Activated CD8-positive, alpha-beta memory T cell treated with anti-CD3 and anti-CD28 coated beads, Interleukin-2, amount 50 U/mL, for 1 hour (primary cell): ENCODE measurements at regions not wholly inside any gene's neighbourhood (a gene's known extent, or its start where the extent isn't known, plus 50 kb on each side); places are given as distances from the start of the nearest gene placed in this dataset.
"Not testable (repeated sequence)": the region's sequence is repeated elsewhere in the genome, so short reads cannot be mapped to it uniquely, and the experiment has no call there.

Experiments
- DNase-seq: peaks from one replicate; pipeline ENCODE4 v3.0.0-alpha.2; 2020; ENCODE audit errors: extremely low read depth

DNA sequence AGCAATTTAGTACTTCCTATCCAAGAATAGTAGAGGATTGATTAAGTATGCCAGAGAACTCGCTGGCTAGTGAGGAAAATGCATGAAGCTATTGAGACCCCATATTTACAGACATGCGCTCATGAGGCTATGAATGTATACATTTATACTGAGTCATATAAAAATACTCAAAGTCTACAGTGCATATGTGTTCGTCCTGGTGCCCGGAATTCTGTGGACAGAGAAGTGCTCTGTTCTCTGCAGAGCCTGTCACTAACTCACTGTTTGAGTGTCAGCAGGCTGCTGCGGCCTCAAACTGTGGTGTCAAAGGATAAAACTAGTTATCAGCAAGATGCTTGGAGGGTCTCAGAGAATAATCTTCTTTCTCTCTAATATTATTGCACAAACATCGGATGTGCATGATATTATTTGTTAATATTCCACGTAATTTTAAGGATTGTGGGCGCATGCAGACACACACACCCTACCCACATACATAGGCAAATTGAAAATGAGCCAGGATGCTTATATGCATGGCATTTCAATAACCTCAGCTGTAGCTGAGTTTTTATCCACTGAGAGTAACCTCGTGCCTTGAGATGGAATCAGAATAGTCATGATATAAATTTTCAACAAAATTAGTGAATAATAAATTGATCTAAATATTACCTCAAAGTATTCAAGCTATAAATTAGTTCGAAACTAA, 50.0 kb upstream of the TSC22D2 start:
- DNase-seq: no peak

DNA sequence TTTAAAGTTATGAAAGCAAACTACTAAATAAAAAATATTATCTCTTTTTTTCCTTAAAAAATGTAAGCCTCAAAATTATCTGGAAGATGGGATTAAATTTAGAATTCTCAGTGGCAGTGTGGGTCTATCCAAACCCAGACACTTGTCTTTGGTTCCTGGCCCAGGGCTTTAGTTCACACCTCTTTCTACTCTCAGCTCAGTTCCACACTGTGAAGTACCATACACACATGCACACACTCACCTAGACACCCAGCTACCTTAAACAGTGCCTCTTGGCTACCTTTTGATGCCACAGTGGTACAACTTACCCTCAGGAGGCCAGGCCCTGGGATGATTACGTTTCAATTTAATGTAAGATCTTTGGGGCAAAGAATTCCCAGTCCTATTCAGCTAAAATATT, 51.0 kb upstream of the TSC22D2 start:
- no peak for DNase-seq

DNA sequence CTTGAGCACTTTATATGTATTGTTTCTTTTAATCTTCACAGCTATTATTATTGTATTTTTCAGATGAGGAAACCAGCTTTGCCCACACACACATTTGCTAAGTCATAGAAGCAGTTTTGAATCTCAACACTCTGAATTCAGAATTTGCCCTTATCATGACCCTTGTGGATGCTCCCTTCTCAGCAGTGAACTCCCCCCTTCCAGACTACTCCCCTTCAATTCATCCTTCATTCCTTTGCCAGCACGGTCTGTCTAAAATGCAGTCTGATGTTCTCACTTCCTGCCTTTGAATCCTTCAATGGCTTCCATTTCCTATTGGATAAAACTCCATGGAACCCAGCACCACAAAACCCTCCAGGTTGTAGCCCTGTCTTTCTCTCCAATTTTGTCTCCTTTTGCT, 52.5 kb upstream of the TSC22D2 start:
- no peak for DNase-seq

DNA sequence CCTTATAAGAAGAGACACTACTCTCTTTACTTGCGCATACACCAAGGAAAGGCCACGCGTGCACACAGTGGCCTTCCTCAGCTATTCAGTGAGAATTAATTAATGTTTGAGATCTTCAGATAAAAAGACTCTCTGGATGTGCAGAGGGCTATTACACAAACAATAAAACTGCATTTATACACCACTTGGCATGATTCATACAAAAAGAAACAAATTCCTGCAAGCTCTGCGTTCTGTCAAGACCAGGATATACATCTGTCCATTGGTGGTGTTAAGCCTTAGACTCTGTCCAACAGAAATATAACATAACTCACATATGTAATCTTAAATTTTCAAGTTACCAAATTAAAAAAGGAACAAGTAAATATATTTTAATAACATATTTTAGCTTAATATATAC, 55.2 kb upstream of the TSC22D2 start:
- no peak for DNase-seq

DNA sequence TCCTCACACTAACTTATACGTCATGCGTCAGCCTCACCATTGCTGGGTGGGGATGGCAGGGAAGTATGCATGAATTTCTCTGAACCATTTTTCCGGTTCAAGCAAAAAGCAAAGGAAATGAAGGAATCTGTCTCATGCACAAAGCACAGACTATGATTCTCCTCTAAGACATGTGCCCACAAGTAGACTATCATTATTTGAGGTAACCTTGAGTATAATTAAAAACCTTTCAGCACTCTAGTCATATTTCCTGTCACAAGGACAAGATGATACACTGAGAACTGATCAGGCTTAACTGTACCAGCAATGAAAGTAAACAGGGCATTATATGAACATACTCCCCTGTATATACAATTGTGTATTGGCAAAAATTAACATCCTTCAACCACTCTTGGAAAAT, 56.7 kb upstream of the TSC22D2 start:
- DNase-seq: no peak

DNA sequence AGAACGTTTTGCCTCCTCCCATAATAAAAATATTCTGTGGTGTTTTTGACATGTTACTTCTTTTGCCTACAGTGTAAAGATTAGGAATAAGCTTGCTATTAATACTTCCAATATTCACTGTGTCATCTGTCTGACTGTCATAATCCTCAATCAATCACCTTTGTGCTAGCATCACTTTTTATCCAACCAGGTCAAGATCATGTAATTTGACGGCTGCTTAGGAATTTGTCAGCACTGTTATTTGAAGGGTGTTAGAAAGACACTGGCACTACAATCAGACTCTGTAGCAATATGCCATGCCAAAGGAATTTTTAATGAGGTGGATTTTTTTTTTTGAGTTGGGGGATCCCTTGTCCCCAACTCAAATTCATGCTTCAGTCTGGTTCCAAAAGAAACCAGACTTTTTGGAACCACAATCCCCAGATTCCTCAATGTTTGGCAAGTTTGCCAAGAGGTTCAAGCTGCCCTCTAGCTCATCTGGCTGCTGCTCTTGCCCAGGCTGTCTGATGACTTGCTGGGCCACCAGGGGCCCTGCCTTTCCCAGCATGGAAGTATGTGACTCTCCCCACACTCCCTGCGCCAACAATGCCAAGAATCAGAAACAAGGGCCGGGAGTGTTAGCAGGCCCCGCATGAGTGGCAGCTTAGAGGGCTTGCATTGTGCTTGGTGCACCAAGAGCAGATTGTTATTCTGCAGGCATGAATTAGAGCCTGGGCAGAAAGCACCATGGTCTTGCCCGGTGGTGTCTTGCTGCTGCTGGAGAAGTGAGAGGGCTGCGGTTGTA, 58.6 kb upstream of the TSC22D2 start:
- no peak for DNase-seq

DNA sequence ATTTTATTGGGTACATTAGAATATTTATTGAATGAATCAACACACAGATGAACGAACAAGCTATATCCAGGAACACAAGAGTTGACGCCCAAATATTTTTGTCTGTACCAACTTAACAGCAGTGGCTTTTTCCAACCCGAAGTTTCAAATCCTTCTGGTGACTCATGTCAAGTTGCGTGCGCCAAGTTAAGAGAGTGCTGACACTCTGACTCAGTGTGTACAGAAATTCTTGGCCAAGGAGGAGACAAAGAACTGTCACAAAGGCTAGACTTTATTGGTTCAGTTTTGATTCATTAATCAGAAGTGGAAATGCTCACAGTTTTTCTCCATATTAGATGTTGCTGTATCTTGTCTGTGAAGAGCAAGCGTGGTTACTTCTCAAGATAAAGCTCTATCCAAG, 59.6 kb upstream of the TSC22D2 start:
- no peak for DNase-seq

DNA sequence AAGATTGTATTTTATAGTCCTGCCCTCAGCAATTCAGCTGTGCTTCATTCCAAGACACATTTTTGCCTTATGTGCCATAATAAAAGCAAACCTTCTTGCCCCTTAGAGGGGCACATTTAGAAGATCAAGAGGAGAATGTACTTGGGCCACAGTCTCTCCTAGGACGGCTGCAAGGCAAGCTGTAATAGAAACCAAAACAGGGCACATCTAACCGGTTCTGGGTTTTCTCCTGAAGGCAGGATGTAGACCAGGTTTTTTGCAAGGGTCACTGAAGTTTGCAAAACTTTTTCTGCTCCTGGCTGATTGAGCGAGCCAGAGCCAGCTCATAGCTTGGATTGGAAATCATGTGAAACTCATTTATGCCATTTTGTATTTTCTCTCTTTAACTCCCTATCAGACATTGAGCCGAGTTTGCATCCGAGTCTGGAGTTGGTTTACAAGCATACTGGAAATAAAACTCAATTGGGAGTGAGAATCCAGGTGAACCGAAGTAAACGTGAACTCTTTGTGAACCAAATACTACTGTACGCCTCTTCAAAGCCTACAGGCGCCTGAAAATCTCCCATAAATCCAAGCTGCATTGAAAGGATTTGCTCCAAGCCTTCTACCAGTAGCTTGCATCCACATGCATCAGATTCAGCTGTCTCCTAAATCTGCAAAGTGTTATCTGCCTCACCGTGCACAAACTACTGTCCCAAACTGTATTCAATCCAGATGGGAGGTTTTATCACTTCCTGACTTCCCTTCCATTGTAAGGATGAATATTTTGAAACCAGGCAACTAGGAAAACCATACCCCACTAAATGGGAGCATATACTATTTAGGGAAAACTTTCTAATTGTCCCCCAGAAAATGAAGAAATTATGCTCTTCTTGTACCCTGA, 60.9 kb upstream of the TSC22D2 start:
- DNase-seq: no peak

DNA sequence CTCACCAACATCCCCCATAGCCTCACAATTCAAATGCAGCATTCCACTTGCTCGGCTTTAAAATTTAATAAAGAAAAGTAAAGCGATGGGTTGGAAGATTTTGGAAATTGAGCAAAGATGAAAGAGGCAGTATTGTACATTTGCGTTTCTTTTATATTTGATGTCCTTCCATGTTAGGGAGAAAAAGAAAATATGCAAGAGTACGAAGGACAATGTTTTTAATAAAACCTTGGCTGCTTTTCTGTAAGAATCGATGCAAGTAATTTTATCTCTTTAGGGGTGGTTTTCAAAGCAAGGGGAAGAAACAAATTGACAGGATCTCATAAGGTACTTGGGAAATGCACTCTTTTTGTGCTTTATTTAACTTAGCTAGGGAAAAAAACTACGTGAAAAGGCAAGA, 61.8 kb upstream of the TSC22D2 start:
- DNase-seq: no peak

DNA sequence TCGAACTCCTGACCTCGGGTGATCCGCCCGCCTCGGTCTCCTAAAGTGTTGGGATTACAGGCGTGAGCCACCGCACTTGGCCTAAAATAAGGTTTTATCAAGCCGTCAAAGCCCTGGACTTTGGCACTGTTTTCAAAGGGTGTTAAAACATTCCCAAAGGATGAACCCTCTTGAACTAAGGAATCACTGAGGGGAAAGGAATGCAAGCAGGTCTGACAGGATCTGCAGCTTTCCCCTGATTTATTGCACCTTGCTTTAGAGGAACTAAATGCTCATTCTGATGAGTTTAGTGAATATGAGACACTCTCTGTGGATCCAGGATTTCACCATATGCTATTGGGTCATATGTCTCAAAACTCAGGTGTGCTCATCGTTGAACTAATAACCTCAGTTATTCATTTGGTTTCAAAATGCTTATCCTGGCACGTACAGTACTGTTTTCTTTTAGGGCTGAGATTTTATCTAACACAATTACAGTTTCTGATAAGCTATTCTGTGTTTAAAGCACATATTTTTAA, 63.0 kb upstream of the TSC22D2 start:
- DNase-seq: no peak

DNA sequence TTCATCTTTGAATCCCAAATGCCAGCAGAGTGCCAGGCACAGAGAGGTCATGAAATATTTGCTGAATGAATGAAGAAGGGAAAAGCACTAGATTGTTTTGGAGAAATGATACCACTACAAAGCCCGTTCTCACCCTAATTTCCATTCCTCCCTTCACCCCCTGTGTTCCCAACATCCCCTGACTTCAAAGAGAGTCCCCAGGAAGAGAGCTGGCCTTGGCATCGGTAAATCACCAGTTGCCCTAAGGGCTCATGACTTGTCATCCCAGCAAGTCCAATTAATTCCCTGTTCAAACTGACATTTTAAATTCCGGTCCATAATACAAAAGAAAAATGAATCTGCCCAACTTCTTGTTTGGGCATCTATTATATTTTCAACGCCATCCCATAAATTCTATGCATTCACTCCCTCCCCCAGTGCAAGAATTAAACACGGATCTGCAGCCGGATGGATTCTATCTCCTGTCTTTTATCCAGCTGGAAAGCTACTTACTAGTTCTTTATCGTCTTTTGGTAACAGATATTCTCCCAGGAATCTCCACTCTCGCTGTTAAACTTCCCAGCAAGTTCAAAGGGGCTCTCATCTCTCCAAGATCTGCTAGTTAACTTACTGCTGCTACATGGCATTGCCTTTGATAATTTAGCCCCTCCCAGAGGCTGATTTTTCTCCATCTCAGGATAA, 63.9 kb upstream of the TSC22D2 start:
- no peak for DNase-seq

DNA sequence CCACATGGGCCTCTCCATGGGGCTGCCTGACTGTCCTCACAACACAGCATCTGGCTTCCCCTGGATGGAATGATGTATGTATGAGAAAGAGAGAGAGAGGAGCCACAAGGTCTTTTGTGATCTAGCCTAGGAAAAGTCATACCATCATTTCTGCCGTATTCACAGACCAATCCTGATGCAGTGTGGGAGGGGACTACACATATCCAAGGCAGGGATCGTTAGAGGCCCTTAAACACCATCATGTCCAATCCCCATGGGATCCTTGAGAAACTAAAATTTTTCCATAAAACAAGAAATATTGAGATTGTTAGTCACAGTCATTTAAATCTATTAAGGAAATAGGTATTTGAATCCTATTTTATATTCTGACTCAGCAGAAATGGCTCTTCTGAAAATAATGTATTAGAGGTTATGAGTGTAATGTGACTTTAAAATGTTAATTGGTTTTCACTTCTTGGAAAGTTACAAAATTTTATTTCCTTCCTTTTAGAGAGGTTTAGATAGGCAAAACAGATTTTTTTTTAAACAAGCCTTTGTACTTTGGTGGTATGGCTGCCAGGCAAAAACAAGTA, 65.1 kb upstream of the TSC22D2 start:
- DNase-seq: no peak

DNA sequence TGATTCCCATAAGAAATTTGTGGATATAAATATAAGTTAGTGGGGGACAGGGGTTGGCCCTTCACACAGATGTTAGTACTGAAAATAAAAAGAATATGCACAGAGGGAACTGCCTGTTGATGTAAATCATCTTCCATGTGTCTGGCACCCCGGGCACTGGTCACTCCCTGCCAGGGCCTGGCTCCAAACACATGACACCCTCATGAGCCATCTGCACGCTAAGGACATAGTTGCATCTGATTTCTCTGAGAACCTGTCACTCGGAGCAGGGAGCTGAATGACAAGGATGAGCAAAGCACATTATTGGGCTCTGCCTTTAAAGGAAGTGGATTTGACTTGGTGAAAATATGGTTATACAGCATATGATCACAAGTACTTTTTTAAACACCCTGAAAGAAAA, 66.2 kb upstream of the TSC22D2 start:
- DNase-seq: no peak

DNA sequence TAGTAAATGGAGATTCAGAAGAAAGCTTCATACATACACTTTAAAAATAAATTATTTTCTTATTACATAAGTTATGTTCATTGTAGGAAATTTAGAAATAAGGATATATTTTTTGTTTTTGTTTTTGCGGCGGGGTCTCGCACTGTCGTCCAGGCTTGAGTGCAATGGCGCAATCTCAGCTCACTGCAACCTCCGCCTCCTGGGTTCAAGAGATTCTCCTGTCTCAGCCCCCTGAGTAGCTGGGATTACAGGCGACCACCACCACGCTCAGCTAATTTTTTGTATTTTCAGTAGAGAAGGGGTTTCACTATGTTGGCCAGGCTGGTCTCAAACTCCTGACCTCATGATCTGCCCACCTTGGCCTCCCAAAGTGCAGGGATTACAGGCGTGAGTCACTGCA, 71.7 kb upstream of the TSC22D2 start:
- DNase-seq: not testable (repeated sequence)

DNA sequence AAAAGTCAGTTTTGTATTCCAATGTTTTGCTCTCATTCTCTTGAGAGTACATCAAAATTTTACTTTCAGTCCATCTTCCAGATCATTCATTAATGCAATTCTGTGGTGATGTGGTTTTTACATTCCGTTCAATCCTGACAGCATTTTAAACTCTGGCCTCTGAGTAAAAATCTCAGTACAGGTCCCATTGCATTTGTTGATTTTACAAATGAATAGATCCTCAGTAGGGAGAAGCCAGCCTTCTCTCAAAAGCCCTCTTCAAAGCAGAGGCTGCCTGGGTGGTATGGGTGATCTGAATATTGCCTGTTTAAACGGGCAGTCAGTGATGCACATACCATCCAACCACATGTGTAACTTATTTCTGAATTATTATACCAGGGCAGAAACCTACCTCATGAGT, 72.5 kb upstream of the TSC22D2 start:
- DNase-seq: no peak

DNA sequence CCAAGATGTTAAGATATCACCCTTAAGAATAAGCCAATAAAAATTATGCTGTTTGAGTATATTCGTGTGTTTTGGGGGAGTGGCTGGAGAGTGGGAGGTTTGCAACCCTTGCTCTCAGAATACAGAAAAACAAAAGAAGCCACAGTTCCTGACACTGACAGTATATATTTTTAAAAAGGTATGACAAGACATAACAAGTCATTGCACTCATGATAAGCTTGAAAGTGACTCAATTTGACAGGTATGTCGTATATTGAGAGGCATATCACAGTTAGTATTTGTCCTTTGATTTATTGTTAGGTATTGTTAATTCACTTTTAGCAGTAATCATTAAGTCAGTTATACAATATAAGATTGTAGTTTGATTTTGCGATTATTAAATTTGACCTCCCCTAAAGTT, 73.1 kb upstream of the TSC22D2 start:
- DNase-seq: no peak

DNA sequence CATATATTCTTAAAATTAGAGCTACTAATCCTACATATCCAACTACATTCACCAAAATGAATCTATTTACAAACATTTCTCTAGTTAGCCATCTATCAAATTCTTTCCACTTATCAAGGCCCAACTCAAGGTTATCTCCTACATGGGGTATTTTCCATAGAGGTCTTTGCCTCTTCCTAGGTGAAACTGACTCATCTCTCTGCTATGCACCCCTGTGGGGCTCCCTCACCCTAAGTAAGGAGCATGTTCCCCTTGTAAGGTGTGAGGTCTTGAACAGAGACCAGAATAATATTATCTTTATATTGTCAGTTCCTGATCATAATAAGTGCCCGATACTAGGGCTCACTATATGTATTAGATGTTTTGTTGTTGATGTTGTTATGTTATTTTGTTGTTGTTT, 74.6 kb upstream of the TSC22D2 start:
- DNase-seq: no peak

DNA sequence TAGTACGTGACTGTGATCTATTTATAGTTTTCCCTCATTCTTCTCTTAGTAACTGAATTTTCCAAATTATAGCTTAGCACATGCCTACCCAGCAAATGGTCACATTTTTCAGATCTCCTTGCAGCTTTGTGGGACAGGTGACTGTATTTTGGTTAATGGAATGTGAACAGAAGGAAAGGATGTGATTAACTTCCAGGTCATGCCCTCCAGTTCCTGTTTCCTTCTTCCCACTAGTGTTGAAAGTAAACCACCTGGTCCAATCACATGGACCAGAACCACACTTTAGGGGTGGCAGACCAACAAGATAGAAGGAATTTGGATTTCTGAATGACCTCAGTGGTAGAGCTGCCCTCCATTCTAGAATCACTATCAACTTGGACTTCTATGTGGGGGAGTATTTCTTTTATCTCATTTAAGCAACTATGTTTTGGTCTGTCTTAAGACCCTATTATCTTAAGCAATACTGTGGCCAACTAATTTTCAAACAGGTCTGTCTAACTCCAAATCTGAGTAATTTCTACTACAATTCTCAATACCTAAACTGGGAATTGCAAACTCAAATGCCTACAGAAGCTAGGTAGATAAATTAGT, 76.0 kb upstream of the TSC22D2 start:
- no peak for DNase-seq

DNA sequence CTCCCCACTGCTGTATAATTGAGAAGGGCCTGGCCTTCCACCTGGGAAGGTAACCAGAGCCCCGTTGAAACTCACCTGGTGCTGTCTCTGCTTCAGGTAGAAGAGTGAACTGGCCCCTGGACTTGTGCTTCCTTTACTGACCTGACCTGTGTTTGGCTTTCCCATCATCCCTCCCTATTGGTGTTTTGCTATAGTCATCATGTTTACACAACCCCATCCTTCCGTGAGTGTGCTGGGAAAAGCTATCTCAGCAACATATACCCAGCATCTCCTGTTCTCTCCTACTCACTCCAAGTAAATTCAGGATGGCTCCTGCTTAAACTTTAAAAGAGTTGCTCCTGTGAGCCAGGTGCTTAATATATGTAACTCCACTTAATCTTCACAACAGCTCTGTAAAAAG, 77.2 kb upstream of the TSC22D2 start:
- no peak for DNase-seq

DNA sequence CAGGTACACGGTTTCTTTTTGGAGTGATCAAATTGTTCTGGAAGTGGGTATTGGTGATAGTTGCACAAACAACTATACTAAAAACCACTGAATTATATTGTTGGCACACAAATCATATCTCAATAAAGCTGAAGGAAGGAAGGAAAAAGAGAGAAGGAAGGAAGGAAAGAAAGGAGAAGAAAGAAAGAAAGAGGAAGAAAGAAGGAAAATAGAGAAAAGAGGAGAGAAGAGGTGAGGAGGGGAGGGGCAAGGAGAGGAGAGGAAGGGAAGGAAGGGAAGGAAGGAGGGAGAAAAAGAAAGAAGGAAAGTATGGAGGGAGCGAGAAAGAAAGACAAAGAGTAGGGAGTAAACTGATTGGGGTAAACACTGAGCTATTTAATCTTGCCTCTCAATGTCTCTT, 77.9 kb upstream of the TSC22D2 start:
- no peak for DNase-seq

DNA sequence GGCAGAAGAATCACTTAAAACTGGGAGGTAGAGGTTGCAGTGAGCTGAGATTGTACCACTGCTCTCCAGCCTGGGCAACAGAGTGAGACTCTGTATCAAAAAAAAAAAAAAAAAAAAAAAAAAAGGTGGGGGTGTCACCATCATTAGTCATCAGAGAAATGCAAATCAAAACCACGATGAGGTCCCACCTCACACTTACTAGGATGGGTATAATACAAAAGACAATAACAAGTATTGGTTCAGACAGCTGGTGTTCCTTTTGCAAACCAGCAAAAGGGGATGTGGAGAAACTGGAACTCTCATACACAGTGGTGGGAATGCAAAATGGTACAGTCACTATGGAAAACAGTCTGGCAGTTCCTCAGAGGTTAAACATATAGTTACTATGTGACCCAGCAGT, 78.7 kb upstream of the TSC22D2 start:
- no peak for DNase-seq
